ENCODE measurements at regions not wholly inside any gene's neighbourhood (a gene's known extent, or its start where the extent isn't known, plus 50 kb on each side); places are given as distances from the start of the nearest gene placed in this dataset.

GRCh38 chr7:46143421-46143820 lies 222.3 kb upstream of the IGFBP3 start:
- Histone ChIP-seq H3K27me3 (no peaks in the 10 kb centered on the region), H3K9me3 (no peaks in the 10 kb centered on the region)

GRCh38 chr7:46139079-46139478 lies 218.0 kb upstream of the IGFBP3 start:
- H3K36me3 ChIP-seq = no peaks in the 10 kb centered on the region
- H3K27me3 ChIP-seq = no peaks in the 10 kb centered on the region
- H3K4me1 ChIP-seq = no peaks in the 10 kb centered on the region
- intact Hi-C loops (cut with DNase I) = loop anchor here in 2 of 10 donors (5.0 to 10.0 kb wide), 2 partner anchors 204 to 958 kb away; no protein-coding TSS in a partner anchor
- H3K4me3 ChIP-seq = no peak overlapping the region
- no peak overlapping the region for H3K27ac ChIP-seq
- no peaks in the 10 kb centered on the region for H3K9me3 ChIP-seq
- no peak for ATAC-seq
- TF ChIP-seq POLR2A (IDR thresholded peaks at IDR 0.05) (no peak), CTCF (IDR thresholded peaks at IDR 0.05) (no peak)
- no peak for DNase-seq

More at GRCh38 chr7:46143421-46143820, 222.3 kb upstream of the IGFBP3 start:
- intact Hi-C loops (cut with DNase I) = no loop called here
- DNase-seq = no peak
- no peaks in the 10 kb centered on the region for H3K36me3 ChIP-seq
- no peak overlapping the region for H3K27ac ChIP-seq
- H3K4me1 ChIP-seq = peaks cover 0 to 13% (median 3%) of the 10 kb centered on the region in 12 donors
- 93 to 98% (median 97%) methylated on average over 2 of the region's 2 CpGs for WGBS, 4 donors
- TF ChIP-seq CTCF (IDR thresholded peaks at IDR 0.05) (no peak), POLR2A (IDR thresholded peaks at IDR 0.05) (no peak)
- no peak overlapping the region for H3K4me3 ChIP-seq
- ATAC-seq = no peak

- Histone ChIP-seq H3K27ac (no peak overlapping the region), H3K9me3 (no peaks in the 10 kb centered on the region), H3K36me3 (no peaks in the 10 kb centered on the region), H3K4me1 (no peaks in the 10 kb centered on the region), H3K4me3 (no peak overlapping the region), H3K27me3 (no peaks in the 10 kb centered on the region)
- intact Hi-C loops (cut with DNase I) = loop anchor here in 2 of 10 donors (5.0 to 10.0 kb wide), 2 partner anchors 203 to 960 kb away; no protein-coding TSS in a partner anchor
- TF ChIP-seq POLR2A (IDR thresholded peaks at IDR 0.05) (no peak), CTCF (IDR thresholded peaks at IDR 0.05) (no peak)
- DNase-seq (no peak), ATAC-seq (no peak)
- 92 to 93% (median 92%) methylated on average over 3 of the region's 3 CpGs for WGBS, 4 donors
Observed at GRCh38 chr7:46137725-46138124, 216.7 kb upstream of the IGFBP3 start.

- H3K4me1 ChIP-seq = no peaks in the 10 kb centered on the region
- no peak overlapping the region for H3K4me3 ChIP-seq
- ATAC-seq = no peak
- DNase-seq = no peak
- TF ChIP-seq CTCF (IDR thresholded peaks at IDR 0.05) = no peak
- TF ChIP-seq POLR2A (IDR thresholded peaks at IDR 0.05) = no peak
- H3K36me3 ChIP-seq = no peaks in the 10 kb centered on the region
- H3K9me3 ChIP-seq = no peaks in the 10 kb centered on the region
- intact Hi-C loops (cut with DNase I) = loop anchor here in 2 of 10 donors (5.0 to 10.0 kb wide), 2 partner anchors 201 to 962 kb away; no protein-coding TSS in a partner anchor
- no peak overlapping the region for H3K27ac ChIP-seq
- no peaks in the 10 kb centered on the region for H3K27me3 ChIP-seq
Observed at GRCh38 chr7:46135557-46135956, 214.5 kb upstream of the IGFBP3 start.

Measured in heart left ventricle (tissue), 16 donors.